Retinal pigment epithelial cell (primary cell): ENCODE measurements at regions not wholly inside any gene's neighbourhood (a gene's known extent, or its start where the extent isn't known, plus 50 kb on each side); places are given as distances from the start of the nearest gene placed in this dataset.

Experiments
- DNase-seq: peaks from one replicate; pipeline ENCODE4 v3.0.0-alpha.2; 2010; ENCODE audit warnings: low read depth
- H3K4me3 ChIP-seq: 2 replicates; pipeline ENCODE4 v1.5.1; 2011; ENCODE audit warnings: mild to moderate bottlenecking, low read length, control low read depth, moderate library complexity
- TF ChIP-seq, protein P1 (sequence below): conservative IDR thresholded peaks from 2 replicates; pipeline ENCODE4 v1.5.1; 2011; ENCODE audit warnings: low read depth, low read length, control low read depth, inconsistent platforms

GRCh38 chr18:6465281-6465680 lies 50.6 kb upstream of the L3MBTL4 start:
- H3K4me3 ChIP-seq, result no peak overlapping the region
- TF ChIP-seq, protein P1, sequence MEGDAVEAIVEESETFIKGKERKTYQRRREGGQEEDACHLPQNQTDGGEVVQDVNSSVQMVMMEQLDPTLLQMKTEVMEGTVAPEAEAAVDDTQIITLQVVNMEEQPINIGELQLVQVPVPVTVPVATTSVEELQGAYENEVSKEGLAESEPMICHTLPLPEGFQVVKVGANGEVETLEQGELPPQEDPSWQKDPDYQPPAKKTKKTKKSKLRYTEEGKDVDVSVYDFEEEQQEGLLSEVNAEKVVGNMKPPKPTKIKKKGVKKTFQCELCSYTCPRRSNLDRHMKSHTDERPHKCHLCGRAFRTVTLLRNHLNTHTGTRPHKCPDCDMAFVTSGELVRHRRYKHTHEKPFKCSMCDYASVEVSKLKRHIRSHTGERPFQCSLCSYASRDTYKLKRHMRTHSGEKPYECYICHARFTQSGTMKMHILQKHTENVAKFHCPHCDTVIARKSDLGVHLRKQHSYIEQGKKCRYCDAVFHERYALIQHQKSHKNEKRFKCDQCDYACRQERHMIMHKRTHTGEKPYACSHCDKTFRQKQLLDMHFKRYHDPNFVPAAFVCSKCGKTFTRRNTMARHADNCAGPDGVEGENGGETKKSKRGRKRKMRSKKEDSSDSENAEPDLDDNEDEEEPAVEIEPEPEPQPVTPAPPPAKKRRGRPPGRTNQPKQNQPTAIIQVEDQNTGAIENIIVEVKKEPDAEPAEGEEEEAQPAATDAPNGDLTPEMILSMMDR, result no peak
- no peak for DNase-seq

DNA sequence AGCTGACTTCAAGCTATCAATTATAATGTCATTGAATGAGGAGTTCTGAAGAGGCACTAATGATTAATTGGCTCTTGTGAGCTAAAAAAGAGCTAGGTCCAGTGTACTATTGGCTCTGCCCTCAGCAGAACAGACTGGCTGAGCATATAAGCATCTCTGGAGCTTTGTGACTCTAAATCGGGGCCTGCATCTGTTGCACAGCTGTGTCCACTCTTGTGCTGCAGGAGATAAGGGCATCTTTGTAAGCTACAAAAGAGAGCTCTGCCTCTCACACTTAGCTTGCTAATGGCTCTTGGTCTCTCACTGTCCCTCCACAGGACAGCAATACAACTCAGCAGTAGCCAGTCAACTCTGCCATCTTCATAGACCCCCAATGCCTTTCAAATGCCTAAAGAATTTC lies 61.5 kb upstream of the L3MBTL4 start:
- H3K4me3 ChIP-seq, result no peak overlapping the region
- TF ChIP-seq, protein P1, result no peak
- no peak for DNase-seq

GRCh38 chr18:6476880-6477279 lies 62.2 kb upstream of the L3MBTL4 start:
- no peak overlapping the region for H3K4me3 ChIP-seq
- TF ChIP-seq, protein P1, result no peak
- no peak for DNase-seq

GRCh38 chr18:6478121-6478520 lies 63.4 kb upstream of the L3MBTL4 start:
- no peak for DNase-seq
- TF ChIP-seq, protein P1, result no peak
- H3K4me3 ChIP-seq, result no peak overlapping the region

DNA sequence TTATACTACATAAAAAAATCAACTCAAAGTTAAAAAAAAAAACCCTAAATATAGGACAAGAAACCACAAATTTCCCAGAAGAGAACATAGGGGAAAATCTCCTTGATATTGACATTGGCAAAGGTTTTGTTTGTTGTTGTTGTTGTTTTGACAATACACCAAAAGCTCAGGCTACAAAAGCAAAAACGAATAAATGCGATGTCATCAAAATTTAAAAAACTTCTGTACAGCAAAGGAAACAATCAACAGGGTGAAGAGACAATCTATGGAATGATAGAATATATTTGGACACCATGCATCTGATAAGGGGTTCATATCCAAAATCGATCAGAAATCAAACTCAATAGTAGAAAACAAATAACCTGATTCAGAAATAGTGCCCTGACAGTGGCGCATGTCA lies 65.0 kb upstream of the L3MBTL4 start:
- H3K4me3 ChIP-seq, result no peak overlapping the region
- DNase-seq, result no peak
- TF ChIP-seq, protein P1, result no peak

DNA sequence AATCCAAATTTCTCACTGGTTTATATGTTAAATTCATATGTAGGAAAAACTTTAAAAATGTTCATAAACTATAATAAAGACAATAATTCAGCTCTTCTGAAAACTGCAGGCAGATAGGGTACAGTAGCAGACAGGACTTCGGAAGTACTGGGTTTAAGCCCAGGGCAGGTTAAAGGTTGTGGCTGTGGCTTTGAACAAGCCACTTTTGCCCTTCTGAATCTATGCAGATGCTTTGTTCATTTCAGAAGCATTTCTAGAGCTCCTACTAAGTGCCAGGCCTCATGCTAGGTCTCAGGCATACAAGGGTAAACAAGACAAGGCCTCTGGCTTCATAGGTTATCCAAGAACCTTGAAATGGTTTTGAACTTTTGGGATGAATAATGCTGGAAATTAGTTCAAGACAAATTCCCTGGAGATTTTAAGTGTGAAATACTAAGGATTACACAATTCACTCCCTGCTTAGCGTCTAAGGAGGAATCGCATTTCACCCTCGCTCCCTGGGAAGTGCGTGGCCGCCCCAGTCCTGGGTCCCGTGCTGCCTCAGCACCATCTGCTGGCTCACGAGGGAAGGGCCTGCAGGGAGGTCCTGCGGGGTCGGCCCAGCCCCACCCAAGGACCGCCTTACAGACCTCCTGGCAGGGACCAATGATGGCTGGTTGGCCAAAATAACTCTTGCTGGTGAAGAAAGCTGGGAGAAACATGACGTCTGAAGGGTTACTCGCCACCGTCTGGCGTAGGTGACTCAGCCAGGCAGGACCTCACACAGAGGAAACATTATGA lies 67.7 kb upstream of the L3MBTL4 start:
- peak; percentile 43 for DNase-seq

More for the DNA sequence above, 67.7 kb upstream of the L3MBTL4 start:
- TF ChIP-seq, protein P1, result peak; percentile 76
- H3K4me3 ChIP-seq, result no peak overlapping the region
